HuH-7 (cell line): ENCODE measurements at regions not wholly inside any gene's neighbourhood (a gene's known extent, or its start where the extent isn't known, plus 50 kb on each side); places are given as distances from the start of the nearest gene placed in this dataset.

Experiments
- DNase-seq: peaks from one replicate; pipeline ENCODE4 v3.0.0; 2011; ENCODE audit warnings: low spot score

DNA sequence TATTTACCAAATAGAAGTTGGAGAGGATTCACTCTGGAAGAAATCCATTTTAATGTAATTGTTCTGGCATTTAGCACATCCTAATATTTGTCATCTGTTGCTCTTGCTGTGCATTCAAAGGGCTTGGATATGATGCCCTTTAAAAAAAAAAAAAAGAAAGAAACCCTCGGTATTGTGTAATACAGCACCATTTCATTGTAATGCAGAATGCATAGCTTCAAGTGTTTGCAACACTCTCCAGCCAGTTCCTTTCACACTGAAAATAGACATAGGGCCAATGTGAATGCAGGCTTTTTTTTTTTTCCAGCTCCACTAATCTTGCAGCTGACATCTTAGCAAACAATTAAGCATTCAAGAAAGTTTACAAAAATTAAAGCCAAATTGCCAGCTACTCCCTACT lies 197.4 kb upstream of the POU3F2 start:
- DNase-seq: no peak

DNA sequence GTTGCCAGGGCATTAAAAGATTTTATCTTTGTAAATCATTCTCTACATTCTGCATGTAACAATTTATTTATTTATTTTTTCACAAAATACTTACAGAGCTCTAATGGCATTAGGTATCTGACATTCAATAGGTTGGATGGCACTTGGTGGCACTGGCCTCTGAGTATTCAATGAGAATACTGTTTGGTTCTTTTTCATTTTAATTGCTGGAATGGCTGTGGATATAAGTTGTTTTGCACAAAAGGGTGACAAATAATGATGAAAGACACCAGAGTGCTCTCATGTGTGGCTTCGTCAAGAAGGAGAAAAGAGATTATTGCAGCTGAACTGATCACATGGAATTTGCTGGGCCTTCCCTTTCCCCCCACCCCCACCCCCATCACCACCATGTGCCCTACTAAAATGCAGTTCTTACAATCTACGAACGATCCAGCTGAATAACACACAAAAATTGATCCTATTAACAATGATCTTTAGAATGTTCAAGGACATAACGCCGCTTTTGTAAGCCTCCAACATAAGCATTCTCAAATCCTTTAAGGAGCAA lies 195.2 kb upstream of the POU3F2 start:
- DNase-seq: no peak

- DNase-seq: no peak
Measured at GRCh38 chr6:98640366-98640765, 194.0 kb upstream of the POU3F2 start.

DNA sequence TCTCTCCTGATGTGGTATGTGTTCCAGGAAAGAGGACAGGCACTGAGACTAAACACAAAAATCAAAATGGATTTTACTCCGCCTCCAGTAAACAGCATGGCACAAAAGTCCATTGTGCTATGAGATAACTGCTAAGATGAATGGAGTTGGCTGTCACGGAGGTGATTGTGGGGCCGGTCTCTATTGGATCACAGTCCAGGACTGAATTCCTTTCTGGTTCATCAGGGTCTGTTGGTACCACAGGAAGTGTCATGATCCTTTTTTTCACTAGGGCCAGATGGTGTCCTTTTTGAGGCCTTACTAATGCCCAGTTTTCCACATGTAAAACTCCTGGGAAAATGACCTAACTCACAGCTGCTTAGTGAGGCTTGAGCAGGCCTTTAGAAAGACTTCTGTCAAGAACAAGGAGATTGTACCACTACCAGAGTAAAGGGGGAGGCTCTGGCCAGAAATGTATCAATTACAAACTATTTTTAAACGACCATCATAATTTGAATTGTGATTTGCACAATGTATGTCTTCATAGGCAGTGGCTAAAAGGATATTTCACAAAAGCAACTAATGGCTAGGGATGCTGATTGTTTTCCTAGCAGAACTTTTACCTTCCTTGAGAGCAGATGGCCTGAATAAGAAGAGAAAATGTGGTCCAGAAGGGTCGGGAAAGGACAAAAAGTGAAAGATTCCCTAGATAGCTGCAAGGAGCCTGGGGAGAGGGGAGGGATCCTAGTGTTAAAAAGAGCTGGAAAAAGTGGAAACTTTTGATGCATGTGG lies 192.2 kb upstream of the POU3F2 start:
- DNase-seq: no peak

DNA sequence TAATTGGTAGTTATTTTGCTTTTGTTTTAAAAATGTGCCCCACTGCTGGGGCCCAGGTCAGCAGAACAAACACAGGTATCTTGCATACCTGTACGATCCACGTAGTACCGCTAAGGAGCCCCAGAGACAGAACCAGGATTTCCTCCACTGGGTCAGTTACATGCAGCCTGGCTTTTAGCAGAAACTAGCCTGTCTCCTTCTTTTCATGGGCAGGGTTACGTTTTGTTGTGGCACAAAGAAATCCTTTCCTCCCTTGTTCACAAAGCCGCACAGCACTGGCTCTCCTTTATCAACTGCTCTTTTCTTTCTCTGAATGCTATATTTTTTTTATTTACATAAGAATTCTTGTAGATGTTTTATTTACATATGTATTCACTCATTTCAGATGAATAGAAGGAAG lies 190.3 kb upstream of the POU3F2 start:
- no peak for DNase-seq

- no peak for DNase-seq
Measured at GRCh38 chr6:98648211-98648914, 186.0 kb upstream of the POU3F2 start.

GRCh38 chr6:98650941-98651340 lies 183.4 kb upstream of the POU3F2 start:
- no peak for DNase-seq

DNA sequence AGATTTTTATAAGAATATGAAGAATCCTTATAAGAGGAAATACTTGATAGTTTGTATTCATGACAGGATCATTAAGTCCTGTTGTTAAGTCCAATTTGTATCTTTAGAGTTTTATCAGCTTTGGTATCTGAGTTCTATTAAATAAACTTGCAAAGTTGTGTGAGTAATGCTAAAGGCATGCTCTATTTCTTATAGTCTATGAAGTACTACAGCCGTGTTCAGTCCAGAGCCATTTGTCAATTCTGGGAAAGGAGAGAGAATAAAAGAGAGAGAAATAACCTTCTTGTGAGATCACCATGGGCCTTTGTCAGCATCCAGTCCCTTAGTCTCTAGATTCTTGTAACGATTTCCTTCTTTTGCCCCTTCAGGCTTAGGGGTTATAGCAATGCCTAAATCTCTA lies 181.2 kb upstream of the POU3F2 start:
- no peak for DNase-seq

GRCh38 chr6:98657764-98658163 lies 176.6 kb upstream of the POU3F2 start:
- DNase-seq: no peak

- no peak for DNase-seq
Measured at GRCh38 chr6:98669371-98669770, 165.0 kb upstream of the POU3F2 start.

DNA sequence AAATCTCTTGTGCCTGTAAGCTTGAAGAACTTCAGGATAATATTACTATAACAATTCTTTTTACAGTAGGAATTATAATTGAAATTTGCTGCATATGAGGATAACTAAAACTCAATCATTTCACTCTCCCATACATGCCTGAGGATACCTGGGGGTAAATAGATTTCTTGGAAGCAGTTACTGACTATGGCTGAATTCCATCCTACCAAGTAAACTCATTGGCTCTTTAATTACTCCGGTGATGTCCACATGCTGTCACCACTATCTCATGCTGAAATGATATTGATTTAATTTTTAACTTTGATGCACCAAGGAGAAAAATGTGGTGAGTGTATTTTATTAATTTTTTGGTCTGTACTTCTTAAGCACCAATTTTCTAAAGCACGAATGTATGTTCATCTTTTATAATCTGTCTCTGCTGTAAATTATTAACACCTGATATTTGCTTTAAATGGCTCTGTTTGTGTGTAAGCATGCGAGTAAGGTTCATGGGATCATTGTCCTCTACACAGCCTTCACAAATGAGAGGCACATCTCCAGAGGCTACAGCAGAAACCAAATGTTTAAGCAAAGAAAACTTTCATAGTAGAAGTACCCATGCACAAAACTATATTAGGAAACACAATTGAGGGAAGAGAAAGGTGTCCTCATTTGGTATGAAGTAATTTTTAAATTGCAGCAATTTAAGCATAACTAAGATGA lies 164.2 kb upstream of the POU3F2 start:
- DNase-seq: no peak

DNA sequence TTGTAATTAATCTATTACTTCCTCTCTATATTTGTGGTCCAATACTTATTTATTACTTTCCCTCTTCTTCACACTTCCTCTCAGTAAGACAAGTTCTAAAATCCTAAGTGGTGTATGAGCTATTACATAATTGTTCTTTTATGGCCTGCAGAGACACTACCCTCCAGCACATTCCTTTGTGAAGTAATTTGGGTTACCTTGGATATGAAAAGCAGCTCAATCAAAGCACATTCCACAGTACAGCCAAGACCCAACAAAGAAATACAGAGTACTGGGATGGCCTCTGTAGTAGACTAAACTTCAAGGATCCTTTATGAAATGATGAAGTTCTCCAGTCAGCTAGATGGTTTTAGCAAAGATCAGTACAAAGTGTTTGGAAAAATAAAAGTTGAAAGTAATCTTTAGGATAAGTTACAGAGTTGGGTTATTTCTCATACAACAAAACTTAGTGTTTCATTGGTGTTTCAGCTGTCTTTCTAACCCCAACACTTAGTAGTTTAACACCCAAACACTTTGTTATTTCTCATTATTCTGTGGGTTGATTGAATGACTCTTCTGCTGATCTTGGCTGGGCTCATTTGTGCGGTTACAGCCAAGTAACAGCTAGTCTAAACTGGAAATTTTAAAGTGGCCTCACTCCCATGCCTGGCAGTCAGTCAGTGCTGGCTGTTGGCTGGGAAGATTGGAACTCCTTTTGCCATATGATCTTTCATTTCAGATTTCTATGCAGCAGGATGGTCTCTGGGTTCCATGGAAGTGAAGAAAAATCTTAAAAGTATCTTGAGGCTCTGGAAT lies 161.5 kb upstream of the POU3F2 start:
- DNase-seq: no peak

GRCh38 chr6:98678481-98678880 lies 155.9 kb upstream of the POU3F2 start:
- DNase-seq: no peak

- DNase-seq: no peak
Measured at GRCh38 chr6:98686008-98686601, 148.3 kb upstream of the POU3F2 start.

DNA sequence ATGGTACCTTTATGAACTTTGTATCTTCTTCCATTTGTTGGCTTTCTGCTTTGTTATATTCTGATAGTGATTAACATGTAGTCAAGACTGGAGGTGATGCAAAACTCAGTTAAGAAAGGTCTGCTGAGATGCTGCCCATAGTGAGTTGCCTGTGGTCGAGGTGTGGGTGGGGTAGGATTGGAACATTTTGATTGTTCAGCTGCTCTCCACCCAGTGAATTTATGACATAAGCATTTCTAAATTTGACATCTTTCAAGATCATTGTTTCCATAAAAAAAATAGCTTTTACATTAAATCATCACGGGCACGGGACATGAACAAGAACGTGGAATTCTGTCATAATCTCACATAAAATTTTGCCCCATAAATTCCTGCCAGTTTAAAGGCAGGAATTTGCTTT lies 146.6 kb upstream of the POU3F2 start:
- no peak for DNase-seq

DNA sequence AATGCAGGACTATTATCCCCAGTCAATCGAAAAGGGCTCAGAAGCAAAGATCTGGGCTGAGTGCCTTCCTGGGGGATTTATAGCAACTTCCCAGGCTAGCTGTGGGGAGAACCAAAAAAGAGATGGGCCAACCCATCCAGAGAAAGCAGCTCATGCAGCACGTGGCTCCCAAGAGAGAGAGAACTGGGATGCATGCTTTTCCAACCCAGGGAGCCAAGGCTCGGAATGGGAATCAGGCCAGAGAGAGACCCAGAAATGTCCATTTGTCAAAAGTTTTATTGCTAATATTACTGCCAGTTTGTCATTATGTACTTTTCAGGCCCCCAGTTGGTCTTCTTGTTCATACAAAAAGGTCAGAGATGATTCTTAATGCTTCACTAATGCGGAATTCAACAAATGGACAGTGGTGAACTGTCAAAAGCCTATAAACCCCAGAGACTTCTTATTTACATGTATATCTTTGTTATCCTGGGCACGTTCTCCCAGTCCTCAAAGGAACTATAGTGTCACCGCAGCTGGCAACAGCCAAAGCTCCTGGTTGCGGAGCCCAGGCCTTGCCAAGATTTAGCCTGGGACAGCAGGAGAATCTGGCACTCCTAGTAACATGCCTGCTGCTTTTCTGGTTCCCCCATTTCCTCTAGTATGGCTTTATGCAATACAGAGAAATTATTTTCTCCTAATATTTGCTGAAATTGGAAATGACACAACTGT lies 139.1 kb upstream of the POU3F2 start:
- no peak for DNase-seq

GRCh38 chr6:98711380-98711779 lies 123.0 kb upstream of the POU3F2 start:
- no peak for DNase-seq

- no peak for DNase-seq
Measured at GRCh38 chr6:98716341-98716740, 118.0 kb upstream of the POU3F2 start.

DNA sequence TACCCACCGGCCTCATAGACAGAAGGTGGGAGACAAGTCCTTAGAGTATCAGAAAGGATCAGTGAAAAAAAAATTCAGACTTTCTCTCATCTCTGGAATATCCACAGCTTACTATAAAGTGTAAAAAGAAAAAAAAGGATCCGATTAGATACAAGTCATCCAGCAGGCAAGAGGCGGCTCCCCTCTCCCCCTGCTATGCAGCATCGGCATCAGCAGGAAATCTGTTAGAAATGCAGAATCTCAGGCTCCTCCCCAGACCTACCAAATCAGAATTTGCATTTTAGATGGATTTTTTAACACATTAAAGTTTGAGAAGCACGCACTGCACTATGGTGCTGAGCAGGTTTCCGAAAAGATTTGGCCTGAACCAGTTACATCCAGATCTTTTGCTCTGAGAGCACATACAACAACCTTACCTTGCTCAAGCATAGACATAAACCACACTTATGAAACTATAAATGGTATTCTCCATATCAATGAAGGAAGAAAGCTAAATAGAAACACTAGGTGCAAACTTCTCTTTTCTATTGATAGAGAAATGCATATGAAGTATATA lies 117.0 kb upstream of the POU3F2 start:
- DNase-seq: no peak

DNA sequence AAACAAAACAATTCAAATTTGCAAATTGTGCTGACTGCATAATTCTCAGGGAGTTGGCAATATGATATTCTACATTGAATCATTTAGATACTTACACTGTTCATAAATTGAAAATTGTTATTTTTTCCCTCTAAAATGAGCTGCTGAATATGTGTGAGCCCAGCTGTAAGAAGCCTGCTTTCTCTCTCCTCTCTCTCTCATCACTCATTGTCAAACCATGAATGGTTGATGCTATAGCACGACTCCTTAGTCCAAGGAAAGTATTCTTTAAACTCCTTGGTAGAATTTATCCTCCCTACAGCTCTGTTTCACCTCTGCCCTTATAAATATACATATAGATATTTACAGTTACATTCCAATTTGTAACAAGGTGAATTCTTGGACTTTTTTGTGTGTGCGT lies 116.4 kb upstream of the POU3F2 start:
- no peak for DNase-seq

DNA sequence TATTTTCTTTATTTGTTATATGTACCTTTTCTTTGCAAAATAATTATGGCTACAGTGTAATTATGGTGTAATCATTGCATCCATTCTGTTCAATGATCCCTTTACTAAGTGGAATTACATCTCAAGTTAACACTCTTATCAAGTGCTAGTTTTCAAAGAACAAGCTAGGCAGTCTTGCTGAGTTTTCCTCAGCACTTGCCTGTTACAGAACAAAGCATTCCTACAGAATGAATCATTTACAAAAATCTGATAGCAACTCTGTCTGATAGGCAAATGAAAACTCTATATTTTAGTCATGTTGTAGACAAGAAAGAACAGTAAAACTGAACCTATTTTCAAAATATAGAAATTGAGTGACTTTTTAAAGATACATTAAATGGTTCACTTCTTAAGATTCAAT lies 109.8 kb upstream of the POU3F2 start:
- DNase-seq: no peak
